PC-3 (cell line): ENCODE measurements at regions not wholly inside any gene's neighbourhood (a gene's known extent, or its start where the extent isn't known, plus 50 kb on each side); places are given as distances from the start of the nearest gene placed in this dataset.

Experiments used
- ATAC-seq: fragments of 200-7000 bp; cut with Tn5 transposase; 2 replicates; pipeline ENCODE4 v1.9.1; 2020; ENCODE audit warnings: mild to moderate bottlenecking, moderate library complexity
- BruUV-seq: library from RNA; stranded (reverse); fragments of 400-500 nt; replicated peaks from 2 replicates; lab custom pipeline; 2021; lab: Mats Ljungman, UMichigan
- CTCF ChIA-PET: fragments of 300-600 bp; sonication (Branson Sonifier 250); formaldehyde crosslinking; loops from one replicate; lab custom pipeline; 2022; ENCODE audit warnings: antibody characterized with exemption; lab: Charles Lee
- POLR2A ChIA-PET: fragments of 300-600 bp; sonication (Branson Sonifier 250); formaldehyde crosslinking; loops from one replicate; lab custom pipeline; 2022; ENCODE audit warnings: antibody characterized with exemption; ENCODE audit not compliant: unreplicated experiment; lab: Charles Lee
- DNase-seq: peaks from one replicate; pipeline ENCODE4 v3.0.0-alpha.2; 2015
- H2AFZ ChIP-seq: fragments of 300-600 bp; sonication (generic); 2 replicates; pipeline ENCODE4 v1.6.0; 2016; ENCODE audit warnings: antibody characterized with exemption, low read length
- H3F3A ChIP-seq: fragments of 300-600 bp; sonication (generic); one replicate; pipeline ENCODE4 v1.6.0; 2017; ENCODE audit warnings: antibody characterized with exemption, low read length, control low read depth, mild to moderate bottlenecking; ENCODE audit not compliant: unreplicated experiment
- H3K27ac ChIP-seq: fragments of 300-600 bp; sonication (generic); 2 replicates; pipeline ENCODE4 v1.5.1; 2016; ENCODE audit warnings: mild to moderate bottlenecking, low read length
- H3K27me3 ChIP-seq: fragments of 300-600 bp; sonication (generic); 2 replicates; pipeline ENCODE4 v1.6.1; 2016; ENCODE audit warnings: low read length, mixed read lengths
- H3K36me3 ChIP-seq: fragments of 300-600 bp; sonication (generic); 2 replicates; pipeline ENCODE4 v1.6.1; 2016; ENCODE audit warnings: low read depth, mixed run types, low read length, mixed read lengths
- H3K4me1 ChIP-seq: fragments of 300-600 bp; sonication (generic); 2 replicates; pipeline ENCODE4 v1.5.1; 2016; ENCODE audit warnings: low read length; ENCODE audit not compliant: insufficient read depth
- H3K4me2 ChIP-seq: fragments of 300-600 bp; sonication (generic); 2 replicates; pipeline ENCODE4 v1.6.0; 2016; ENCODE audit warnings: low read length
- H3K4me3 ChIP-seq: fragments of 300-600 bp; sonication (generic); 2 replicates; pipeline ENCODE4 v1.5.1; 2016; ENCODE audit warnings: mild to moderate bottlenecking, low read length, mixed read lengths
- H3K79me2 ChIP-seq: fragments of 300-600 bp; sonication (generic); 2 replicates; pipeline ENCODE4 v1.6.1; 2017; ENCODE audit warnings: low read length, mixed read lengths
- H3K9ac ChIP-seq: fragments of 300-600 bp; sonication (generic); 2 replicates; pipeline ENCODE4 v1.6.0; 2016; ENCODE audit warnings: mild to moderate bottlenecking, low read length
- H3K9me2 ChIP-seq: fragments of 300-600 bp; sonication (generic); replicated peaks from 2 replicates; pipeline ENCODE4 v1.6.1; 2016; ENCODE audit warnings: mixed run types, low read length, mixed read lengths
- H3K9me3 ChIP-seq: fragments of 300-600 bp; sonication (generic); 2 replicates; pipeline ENCODE4 v1.6.1; 2016; ENCODE audit warnings: low read length, mixed read lengths
- H4K20me1 ChIP-seq: fragments of 300-600 bp; sonication (generic); 2 replicates; pipeline ENCODE4 v1.6.1; 2016; ENCODE audit warnings: low read length, mixed read lengths
- CTCF ChIP-seq: fragments of 300-600 bp; sonication (generic); conservative IDR thresholded peaks from 2 replicates; pipeline ENCODE4 v1.5.1; 2017; ENCODE audit warnings: antibody characterized with exemption, low read depth, mild to moderate bottlenecking, low read length
- EZH2 ChIP-seq: fragments of 300-600 bp; sonication (generic); IDR thresholded peaks from one replicate; pipeline ENCODE4 v1.6.1; 2017; ENCODE audit warnings: antibody characterized with exemption, mild to moderate bottlenecking, low read length; ENCODE audit not compliant: unreplicated experiment
- EZH2phosphoT487 ChIP-seq: fragments of 300-600 bp; sonication (generic); IDR thresholded peaks from 2 replicates; pipeline ENCODE4 v1.6.1; 2018; ENCODE audit warnings: mild to moderate bottlenecking, antibody characterized with exemption, low read length, borderline replicate concordance
- intact Hi-C: fragments of 100-400 bp; cut with micrococcal nuclease; formaldehyde crosslinking; loops from 2 replicates; pipeline ENCODE4 v1.9.0; 2023

GRCh38 chr1:118627435-118627834 lies 360.7 kb downstream of the TBX15 start:
- H3K27ac ChIP-seq = no peak overlapping the region
- H3K9ac ChIP-seq = no peak overlapping the region
- ATAC-seq (no peak), DNase-seq (no peak)
- CTCF ChIA-PET = no interaction called here
- H4K20me1 ChIP-seq = no peaks in the 10 kb centered on the region
- H3K4me1 ChIP-seq = no peaks in the 10 kb centered on the region
- peaks cover 19% of the 10 kb centered on the region; the same call in 1 of the 2 replicates for H3K27me3 ChIP-seq
- TF ChIP-seq EZH2 (no peak), CTCF (no peak), EZH2phosphoT487 (no peak)
- no peak overlapping the region for H3K4me3 ChIP-seq
- H3F3A ChIP-seq = no peaks in the 10 kb centered on the region
- no peaks in the 10 kb centered on the region for H3K79me2 ChIP-seq
- no peaks in the 10 kb centered on the region for H3K9me3 ChIP-seq
- no peaks in the 10 kb centered on the region for H3K9me2 ChIP-seq
- intact Hi-C loops = no loop called here
- H3K4me2 ChIP-seq = no peak overlapping the region
- POLR2A ChIA-PET = no interaction called here
- BruUV-seq = no TSS peak
- H3K36me3 ChIP-seq = no peaks in the 10 kb centered on the region
- H2AFZ ChIP-seq = no peak overlapping the region

- BruUV-seq = no TSS peak
- no peaks in the 10 kb centered on the region for H3K9me3 ChIP-seq
- no peaks in the 10 kb centered on the region for H3F3A ChIP-seq
- no peak for DNase-seq
- no peak for ATAC-seq
- H3K4me1 ChIP-seq = no peaks in the 10 kb centered on the region
- H3K9ac ChIP-seq = no peak overlapping the region
- POLR2A ChIA-PET = no interaction called here
- H2AFZ ChIP-seq = no peak overlapping the region
- H3K4me3 ChIP-seq = no peak overlapping the region
- H4K20me1 ChIP-seq = no peaks in the 10 kb centered on the region
- no peaks in the 10 kb centered on the region for H3K9me2 ChIP-seq
- no peaks in the 10 kb centered on the region for H3K36me3 ChIP-seq
- no peak overlapping the region for H3K27ac ChIP-seq
- intact Hi-C loops = no loop called here
- no peaks in the 10 kb centered on the region for H3K79me2 ChIP-seq
- TF ChIP-seq EZH2 = no peak
- no peak for TF ChIP-seq EZH2phosphoT487
- no peak for TF ChIP-seq CTCF
- peaks cover 6% of the 10 kb centered on the region; the same call in 1 of the 2 replicates for H3K27me3 ChIP-seq
- no peak overlapping the region for H3K4me2 ChIP-seq
- CTCF ChIA-PET = no interaction called here
These were observed 366.3 kb downstream of the TBX15 start for GRCh38 chr1:118621839-118622238.

- no TSS peak for BruUV-seq
- CTCF ChIA-PET = no interaction called here
These were observed 369.4 kb downstream of the TBX15 start for GRCh38 chr1:118618618-118619340.

More at GRCh38 chr1:118618618-118619340, 369.4 kb downstream of the TBX15 start:
- no peaks in the 10 kb centered on the region for H3K9me3 ChIP-seq
- H3K4me2 ChIP-seq = no peak overlapping the region
- H3K9me2 ChIP-seq = no peaks in the 10 kb centered on the region
- no peak overlapping the region for H3K27ac ChIP-seq
- H3F3A ChIP-seq = no peaks in the 10 kb centered on the region
- POLR2A ChIA-PET = no interaction called here
- H3K79me2 ChIP-seq = no peaks in the 10 kb centered on the region
- DNase-seq (no peak), ATAC-seq (no peak)
- intact Hi-C loops = no loop called here
- no peaks in the 10 kb centered on the region for H3K27me3 ChIP-seq
- no peak overlapping the region for H2AFZ ChIP-seq
- no peaks in the 10 kb centered on the region for H4K20me1 ChIP-seq
- H3K4me3 ChIP-seq = no peak overlapping the region
- no peaks in the 10 kb centered on the region for H3K4me1 ChIP-seq
- H3K36me3 ChIP-seq = no peaks in the 10 kb centered on the region
- no peak for TF ChIP-seq EZH2
- TF ChIP-seq CTCF = no peak
- no peak for TF ChIP-seq EZH2phosphoT487
- H3K9ac ChIP-seq = no peak overlapping the region
